ENCODE measurements at regions not wholly inside any gene's neighbourhood (a gene's known extent, or its start where the extent isn't known, plus 50 kb on each side); places are given as distances from the start of the nearest gene placed in this dataset.

DNA sequence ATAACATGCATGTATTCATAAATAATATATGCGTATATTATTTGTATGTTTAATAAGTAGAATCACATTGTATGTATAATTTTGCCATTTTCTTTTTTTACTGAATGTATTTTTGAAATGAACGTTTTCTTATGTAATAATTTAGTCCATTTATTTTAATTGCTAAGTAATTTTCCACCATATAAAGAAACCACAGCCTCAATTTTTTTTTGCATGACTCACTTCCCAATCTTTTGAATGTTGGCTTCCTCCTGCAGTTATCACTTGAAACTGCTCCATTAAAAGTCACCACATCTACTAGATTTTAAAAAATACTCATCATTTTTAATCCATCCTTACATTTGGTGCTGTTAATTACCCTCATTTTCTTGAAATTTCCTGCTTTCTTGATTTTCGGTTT lies 363.3 kb upstream of the MEF2C start:
- no peaks in the 10 kb centered on the region for H3K9me3 ChIP-seq (ENCODE audit: low read length)
- H3K27me3 ChIP-seq (ENCODE audit: insufficient read depth, low read depth, low read length) = no peaks in the 10 kb centered on the region
- H3K27ac ChIP-seq (ENCODE audit: low read length) = no peak overlapping the region
- H3K9me2 ChIP-seq (ENCODE audit: insufficient read depth, low read length) = no peaks in the 10 kb centered on the region
- no peak overlapping the region for H3K4me2 ChIP-seq (ENCODE audit: low read length)
- no peak overlapping the region for H3K9ac ChIP-seq (ENCODE audit: low read length)
- no peak for TF ChIP-seq EZH2 (IDR thresholded peaks at IDR 0.05; ENCODE audit: borderline replicate concordance, insufficient read depth, low read length, poor library complexity, severe bottlenecking)
- TF ChIP-seq, protein P1, sequence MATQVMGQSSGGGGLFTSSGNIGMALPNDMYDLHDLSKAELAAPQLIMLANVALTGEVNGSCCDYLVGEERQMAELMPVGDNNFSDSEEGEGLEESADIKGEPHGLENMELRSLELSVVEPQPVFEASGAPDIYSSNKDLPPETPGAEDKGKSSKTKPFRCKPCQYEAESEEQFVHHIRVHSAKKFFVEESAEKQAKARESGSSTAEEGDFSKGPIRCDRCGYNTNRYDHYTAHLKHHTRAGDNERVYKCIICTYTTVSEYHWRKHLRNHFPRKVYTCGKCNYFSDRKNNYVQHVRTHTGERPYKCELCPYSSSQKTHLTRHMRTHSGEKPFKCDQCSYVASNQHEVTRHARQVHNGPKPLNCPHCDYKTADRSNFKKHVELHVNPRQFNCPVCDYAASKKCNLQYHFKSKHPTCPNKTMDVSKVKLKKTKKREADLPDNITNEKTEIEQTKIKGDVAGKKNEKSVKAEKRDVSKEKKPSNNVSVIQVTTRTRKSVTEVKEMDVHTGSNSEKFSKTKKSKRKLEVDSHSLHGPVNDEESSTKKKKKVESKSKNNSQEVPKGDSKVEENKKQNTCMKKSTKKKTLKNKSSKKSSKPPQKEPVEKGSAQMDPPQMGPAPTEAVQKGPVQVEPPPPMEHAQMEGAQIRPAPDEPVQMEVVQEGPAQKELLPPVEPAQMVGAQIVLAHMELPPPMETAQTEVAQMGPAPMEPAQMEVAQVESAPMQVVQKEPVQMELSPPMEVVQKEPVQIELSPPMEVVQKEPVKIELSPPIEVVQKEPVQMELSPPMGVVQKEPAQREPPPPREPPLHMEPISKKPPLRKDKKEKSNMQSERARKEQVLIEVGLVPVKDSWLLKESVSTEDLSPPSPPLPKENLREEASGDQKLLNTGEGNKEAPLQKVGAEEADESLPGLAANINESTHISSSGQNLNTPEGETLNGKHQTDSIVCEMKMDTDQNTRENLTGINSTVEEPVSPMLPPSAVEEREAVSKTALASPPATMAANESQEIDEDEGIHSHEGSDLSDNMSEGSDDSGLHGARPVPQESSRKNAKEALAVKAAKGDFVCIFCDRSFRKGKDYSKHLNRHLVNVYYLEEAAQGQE (IDR thresholded peaks at IDR 0.05; ENCODE audit: borderline replicate concordance) = no peak
- no peak for TF ChIP-seq SMC3 (conservative IDR thresholded peaks at IDR 0.05; ENCODE audit: poor library complexity)
- TF ChIP-seq EP300 (conservative IDR thresholded peaks at IDR 0.05; ENCODE audit: poor library complexity, severe bottlenecking) = no peak
- no peak for TF ChIP-seq MXI1 (conservative IDR thresholded peaks at IDR 0.05; ENCODE audit: poor library complexity, severe bottlenecking)
- TF ChIP-seq, protein P2, sequence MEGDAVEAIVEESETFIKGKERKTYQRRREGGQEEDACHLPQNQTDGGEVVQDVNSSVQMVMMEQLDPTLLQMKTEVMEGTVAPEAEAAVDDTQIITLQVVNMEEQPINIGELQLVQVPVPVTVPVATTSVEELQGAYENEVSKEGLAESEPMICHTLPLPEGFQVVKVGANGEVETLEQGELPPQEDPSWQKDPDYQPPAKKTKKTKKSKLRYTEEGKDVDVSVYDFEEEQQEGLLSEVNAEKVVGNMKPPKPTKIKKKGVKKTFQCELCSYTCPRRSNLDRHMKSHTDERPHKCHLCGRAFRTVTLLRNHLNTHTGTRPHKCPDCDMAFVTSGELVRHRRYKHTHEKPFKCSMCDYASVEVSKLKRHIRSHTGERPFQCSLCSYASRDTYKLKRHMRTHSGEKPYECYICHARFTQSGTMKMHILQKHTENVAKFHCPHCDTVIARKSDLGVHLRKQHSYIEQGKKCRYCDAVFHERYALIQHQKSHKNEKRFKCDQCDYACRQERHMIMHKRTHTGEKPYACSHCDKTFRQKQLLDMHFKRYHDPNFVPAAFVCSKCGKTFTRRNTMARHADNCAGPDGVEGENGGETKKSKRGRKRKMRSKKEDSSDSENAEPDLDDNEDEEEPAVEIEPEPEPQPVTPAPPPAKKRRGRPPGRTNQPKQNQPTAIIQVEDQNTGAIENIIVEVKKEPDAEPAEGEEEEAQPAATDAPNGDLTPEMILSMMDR (IDR thresholded peaks at IDR 0.05; ENCODE audit: poor library complexity, severe bottlenecking) = no peak
- no peak for TF ChIP-seq RAD21 (conservative IDR thresholded peaks at IDR 0.05)
- no peak for TF ChIP-seq POLR2AphosphoS5 (IDR thresholded peaks at IDR 0.05)
- no peak for TF ChIP-seq TAF1 (IDR thresholded peaks at IDR 0.05; ENCODE audit: low read depth)
- H4K20me1 ChIP-seq (ENCODE audit: insufficient read depth) = no peaks in the 10 kb centered on the region
- H3K36me3 ChIP-seq (ENCODE audit: insufficient read depth, low read length) = no peaks in the 10 kb centered on the region
- H2AFZ ChIP-seq (ENCODE audit: low read depth, low read length) = no peak overlapping the region
- H3F3A ChIP-seq (ENCODE audit: insufficient read depth, low read length, poor library complexity, severe bottlenecking) = no peaks in the 10 kb centered on the region
- H3K79me2 ChIP-seq (replicated peaks; ENCODE audit: insufficient read depth, low read length) = no peaks in the 10 kb centered on the region
- H3K4me3 ChIP-seq (ENCODE audit: low read length) = no peak overlapping the region

DNA sequence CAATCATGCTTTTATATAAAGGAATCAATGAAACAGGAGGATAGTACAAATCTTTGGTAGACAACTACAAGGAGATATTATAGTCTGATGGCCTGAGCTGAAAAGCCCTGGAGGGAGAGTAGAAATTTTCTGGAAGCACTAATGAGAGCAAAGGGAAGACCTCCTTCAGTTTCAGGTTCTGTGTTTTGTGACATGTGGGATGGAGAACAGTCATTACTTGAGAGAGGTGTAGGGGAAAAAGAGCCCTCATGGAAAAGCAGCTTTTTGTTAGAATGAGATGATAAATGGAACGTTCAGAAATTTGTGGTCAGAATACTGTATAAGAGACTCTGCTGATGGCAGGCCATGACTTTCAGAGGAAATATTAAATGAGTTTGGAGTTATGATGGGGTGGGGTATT lies 360.6 kb upstream of the MEF2C start:
- no peak for TF ChIP-seq SMC3 (conservative IDR thresholded peaks at IDR 0.05; ENCODE audit: poor library complexity)
- no peak for TF ChIP-seq EZH2 (IDR thresholded peaks at IDR 0.05; ENCODE audit: borderline replicate concordance, insufficient read depth, low read length, poor library complexity, severe bottlenecking)
- no peak for TF ChIP-seq TAF1 (IDR thresholded peaks at IDR 0.05; ENCODE audit: low read depth)
- no peak for TF ChIP-seq RAD21 (conservative IDR thresholded peaks at IDR 0.05)
- no peak for TF ChIP-seq MXI1 (conservative IDR thresholded peaks at IDR 0.05; ENCODE audit: poor library complexity, severe bottlenecking)
- no peak for TF ChIP-seq POLR2AphosphoS5 (IDR thresholded peaks at IDR 0.05)
- TF ChIP-seq, protein P1 (IDR thresholded peaks at IDR 0.05; ENCODE audit: borderline replicate concordance) = no peak
- TF ChIP-seq, protein P2 (IDR thresholded peaks at IDR 0.05; ENCODE audit: poor library complexity, severe bottlenecking) = no peak
- no peak for TF ChIP-seq EP300 (conservative IDR thresholded peaks at IDR 0.05; ENCODE audit: poor library complexity, severe bottlenecking)
- no peak overlapping the region for H3K27ac ChIP-seq (ENCODE audit: low read length)

More for the DNA sequence above, 360.6 kb upstream of the MEF2C start:
- Histone ChIP-seq H3K4me2 (ENCODE audit: low read length) (no peak overlapping the region), H3K27me3 (ENCODE audit: insufficient read depth, low read depth, low read length) (no peaks in the 10 kb centered on the region), H3K9ac (ENCODE audit: low read length) (no peak overlapping the region), H3K79me2 (replicated peaks; ENCODE audit: insufficient read depth, low read length) (no peaks in the 10 kb centered on the region), H3K36me3 (ENCODE audit: insufficient read depth, low read length) (no peaks in the 10 kb centered on the region), H4K20me1 (ENCODE audit: insufficient read depth) (no peaks in the 10 kb centered on the region), H3K4me3 (ENCODE audit: low read length) (no peak overlapping the region), H3K9me2 (ENCODE audit: insufficient read depth, low read length) (no peaks in the 10 kb centered on the region), H3K9me3 (ENCODE audit: low read length) (no peaks in the 10 kb centered on the region), H2AFZ (ENCODE audit: low read depth, low read length) (no peak overlapping the region), H3F3A (ENCODE audit: insufficient read depth, low read length, poor library complexity, severe bottlenecking) (no peaks in the 10 kb centered on the region)

Data from neural cell (in vitro differentiated cells).